Epithelial cell of proximal tubule (primary cell): ENCODE measurements at regions not wholly inside any gene's neighbourhood (a gene's known extent, or its start where the extent isn't known, plus 50 kb on each side); places are given as distances from the start of the nearest gene placed in this dataset.
A peak's percentile ranks its signal among the peaks of the same experiment; 100 is the strongest.

Source experiments
- DNase-seq: peaks from one replicate; pipeline ENCODE4 v3.0.0-alpha.2; 2011; ENCODE audit warnings: low read depth
- H3K4me3 ChIP-seq: 2 replicates; pipeline ENCODE4 v1.5.1; 2011; ENCODE audit warnings: low read depth, mild to moderate bottlenecking, low read length
- TF ChIP-seq, protein P1 (sequence below): conservative IDR thresholded peaks from 2 replicates; pipeline ENCODE4 v1.5.1; 2012; ENCODE audit warnings: low read depth, mild to moderate bottlenecking, low read length

DNA sequence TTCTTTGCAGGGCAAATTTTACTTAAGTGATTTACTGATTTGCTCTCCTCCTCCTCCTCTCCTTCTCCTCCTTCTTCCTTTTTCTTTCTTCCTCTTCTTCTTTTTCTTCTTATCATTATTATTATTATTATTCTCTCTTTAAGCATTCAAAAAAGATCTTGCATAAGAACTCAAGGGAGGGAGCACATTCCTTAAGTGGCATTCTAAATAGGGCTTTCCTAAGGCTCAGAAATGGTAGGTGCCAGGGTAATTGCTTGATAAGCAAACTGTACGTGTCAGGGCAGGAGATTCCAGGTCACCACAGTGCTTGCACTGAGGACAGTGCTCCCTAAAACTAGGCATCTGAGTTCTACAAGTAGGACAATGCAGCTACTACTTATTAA lies 92.4 kb downstream of the SPTSSA start:
- DNase-seq = no peak
- H3K4me3 ChIP-seq = no peak overlapping the region
- TF ChIP-seq, protein P1, sequence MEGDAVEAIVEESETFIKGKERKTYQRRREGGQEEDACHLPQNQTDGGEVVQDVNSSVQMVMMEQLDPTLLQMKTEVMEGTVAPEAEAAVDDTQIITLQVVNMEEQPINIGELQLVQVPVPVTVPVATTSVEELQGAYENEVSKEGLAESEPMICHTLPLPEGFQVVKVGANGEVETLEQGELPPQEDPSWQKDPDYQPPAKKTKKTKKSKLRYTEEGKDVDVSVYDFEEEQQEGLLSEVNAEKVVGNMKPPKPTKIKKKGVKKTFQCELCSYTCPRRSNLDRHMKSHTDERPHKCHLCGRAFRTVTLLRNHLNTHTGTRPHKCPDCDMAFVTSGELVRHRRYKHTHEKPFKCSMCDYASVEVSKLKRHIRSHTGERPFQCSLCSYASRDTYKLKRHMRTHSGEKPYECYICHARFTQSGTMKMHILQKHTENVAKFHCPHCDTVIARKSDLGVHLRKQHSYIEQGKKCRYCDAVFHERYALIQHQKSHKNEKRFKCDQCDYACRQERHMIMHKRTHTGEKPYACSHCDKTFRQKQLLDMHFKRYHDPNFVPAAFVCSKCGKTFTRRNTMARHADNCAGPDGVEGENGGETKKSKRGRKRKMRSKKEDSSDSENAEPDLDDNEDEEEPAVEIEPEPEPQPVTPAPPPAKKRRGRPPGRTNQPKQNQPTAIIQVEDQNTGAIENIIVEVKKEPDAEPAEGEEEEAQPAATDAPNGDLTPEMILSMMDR = no peak

DNA sequence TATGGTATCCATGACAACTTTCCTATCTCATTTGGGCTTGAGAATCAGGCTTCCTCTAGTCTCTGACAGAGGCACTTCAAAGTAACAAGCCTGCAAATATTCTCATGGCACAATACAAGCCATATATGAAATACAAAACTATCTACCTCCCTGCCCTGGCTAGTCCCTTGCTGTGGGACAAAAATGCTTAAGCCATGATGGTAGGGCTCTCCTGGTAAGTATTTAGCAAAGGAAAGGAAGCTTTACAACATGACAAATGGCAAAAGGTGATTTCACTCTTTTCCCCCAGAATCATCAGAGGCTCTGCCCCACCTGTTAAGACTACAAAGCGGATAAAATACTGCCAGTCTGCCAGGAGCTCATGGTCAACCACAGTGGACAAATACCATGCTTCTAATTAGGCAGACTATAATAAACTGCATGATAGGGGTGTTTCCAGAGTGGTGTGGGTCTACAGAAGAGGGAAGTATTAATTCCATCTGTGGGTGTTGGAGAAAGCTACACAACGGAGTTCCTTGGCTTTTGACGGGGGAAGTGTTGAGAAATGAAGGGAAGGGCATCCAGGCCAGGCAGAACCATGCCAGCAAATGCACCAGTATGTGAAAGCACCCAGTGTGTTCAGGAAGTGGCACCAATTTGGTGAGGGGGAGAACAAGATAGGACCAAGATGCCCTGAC lies 92.9 kb downstream of the SPTSSA start:
- no peak for DNase-seq
- no peak overlapping the region for H3K4me3 ChIP-seq
- TF ChIP-seq, protein P1 = no peak

DNA sequence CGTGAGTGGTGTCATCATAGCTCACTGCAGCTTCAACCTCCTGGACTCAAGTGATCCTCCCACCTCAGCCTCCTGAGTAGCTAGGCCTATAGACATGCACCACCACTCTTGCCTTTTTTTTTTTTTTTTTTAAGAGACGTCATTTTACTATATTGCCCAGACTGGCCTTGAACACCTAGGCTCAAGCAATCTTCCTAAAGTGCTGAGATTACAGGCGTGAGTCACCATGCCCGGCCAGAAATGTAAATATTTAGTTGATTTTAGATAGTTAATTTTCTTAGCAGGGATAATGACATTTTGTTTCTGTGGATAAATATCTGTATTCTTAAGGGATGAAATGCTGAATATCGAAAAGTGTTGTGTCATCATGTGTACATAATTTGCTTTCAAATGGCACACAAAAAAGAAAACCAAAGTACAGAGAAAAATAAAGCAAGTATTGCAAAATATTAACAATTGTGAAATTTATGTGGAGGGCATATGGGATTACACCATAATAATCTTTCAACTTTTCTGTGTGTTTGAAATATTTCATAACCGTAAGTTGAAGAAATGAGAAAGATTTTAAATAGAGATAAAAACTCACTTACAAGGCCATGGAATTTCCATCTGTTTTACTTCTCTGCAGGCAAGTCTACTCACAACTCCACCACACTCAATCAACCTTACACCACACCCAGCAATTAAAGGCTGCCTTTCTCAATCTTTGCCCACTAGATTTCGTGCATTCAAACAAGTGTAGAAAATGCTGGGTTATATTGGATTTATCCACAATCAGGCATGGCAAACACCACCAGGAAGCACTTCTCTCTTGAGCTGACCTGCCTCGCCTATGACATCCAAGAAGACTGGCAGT lies 93.7 kb downstream of the SPTSSA start:
- no peak for DNase-seq
- H3K4me3 ChIP-seq = no peak overlapping the region
- TF ChIP-seq, protein P1 = no peak

DNA sequence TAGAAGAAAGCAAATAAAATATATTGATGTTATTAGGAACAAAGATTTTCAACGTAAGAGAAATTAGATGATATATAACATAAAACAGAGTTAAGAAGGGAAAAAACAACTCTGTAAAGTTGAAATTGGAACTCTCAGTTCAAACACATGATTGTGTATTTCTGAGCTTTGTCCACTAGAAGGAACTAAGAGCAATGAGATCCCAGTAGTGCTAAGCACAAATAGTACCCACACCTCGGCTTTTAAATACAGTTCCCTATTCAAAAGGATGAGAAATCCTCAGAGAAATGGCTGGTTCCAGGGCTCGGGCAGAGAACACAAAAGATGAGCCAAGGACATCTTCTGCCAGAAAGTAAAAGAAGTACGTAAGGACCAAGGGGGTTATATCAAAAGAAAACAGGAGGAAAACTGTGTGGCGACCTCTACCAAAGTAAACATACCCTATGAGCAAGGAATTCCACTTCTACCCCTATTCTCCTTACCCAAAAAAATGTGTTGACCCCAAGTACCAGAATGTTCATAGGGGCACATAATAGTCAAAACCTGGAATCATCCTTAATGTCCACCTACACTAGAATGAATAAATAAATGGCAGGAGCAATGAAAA lies 96.6 kb downstream of the SPTSSA start:
- no peak for DNase-seq
- TF ChIP-seq, protein P1 = peak; percentile 43
- no peak overlapping the region for H3K4me3 ChIP-seq

DNA sequence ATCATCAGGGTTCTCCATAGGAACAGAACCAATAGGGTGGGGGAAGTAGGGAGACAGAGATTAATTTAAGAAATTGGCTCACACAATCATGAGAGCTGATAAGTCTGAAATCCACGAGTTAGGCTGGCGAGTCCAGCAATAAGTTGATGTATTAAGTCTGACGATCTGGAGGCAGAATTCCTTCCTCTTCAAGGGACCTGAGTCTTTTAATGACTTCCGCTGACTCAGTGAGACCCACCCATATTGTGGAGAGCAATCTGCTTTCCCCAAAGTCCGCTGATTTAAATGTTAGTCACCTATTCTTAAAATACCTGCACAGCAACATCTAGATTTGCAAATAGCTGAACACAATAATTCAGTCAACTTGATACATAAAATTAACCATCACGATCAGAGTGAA lies 97.8 kb downstream of the SPTSSA start:
- TF ChIP-seq, protein P1 = no peak
- H3K4me3 ChIP-seq = no peak overlapping the region
- DNase-seq = no peak

DNA sequence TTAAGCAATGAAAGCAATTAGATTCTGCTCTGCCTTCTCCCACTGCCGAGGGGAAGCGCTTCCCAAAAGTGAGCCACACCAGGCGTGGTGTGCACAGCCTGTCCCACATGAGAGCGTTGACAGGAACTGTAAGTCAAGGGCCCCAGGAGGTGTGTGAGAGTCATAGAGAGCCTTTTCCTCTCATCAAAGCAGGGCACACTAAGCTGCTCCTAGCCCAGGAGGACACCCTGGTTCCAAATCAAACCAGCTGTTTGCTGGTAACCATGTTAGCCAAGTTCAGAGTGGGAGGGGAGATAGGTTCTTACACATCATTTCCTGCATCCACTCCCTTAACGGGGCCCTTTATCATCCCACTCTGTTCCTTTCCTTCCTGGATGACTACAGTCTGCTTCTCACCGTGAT lies 98.3 kb downstream of the SPTSSA start:
- no peak overlapping the region for H3K4me3 ChIP-seq
- no peak for DNase-seq
- TF ChIP-seq, protein P1 = no peak
